Spleen (tissue), 7 donors: ENCODE measurements at regions not wholly inside any gene's neighbourhood (a gene's known extent, or its start where the extent isn't known, plus 50 kb on each side); places are given as distances from the start of the nearest gene placed in this dataset.

Experiments used
- POLR2A ChIP-seq, 3 donors: fragments of 450-650 bp; IDR thresholded peaks; one replicate each; pipeline ENCODE4 v1.5.1; 2017; ENCODE audit warnings: antibody characterized with exemption in 3 of 3, mild to moderate bottlenecking in 1 of 3
- TF ChIP-seq, protein P1 (sequence below), 11 experiments: fragments of 200-600 bp in 7 of 11; fragments of 450-650 bp in 4 of 11; sonication (generic) in 4 of 11; IDR thresholded peaks in 8 of 11; conservative IDR thresholded peaks in 3 of 11; 1 replicate in 7 of 11; 2 replicates in 4 of 11; pipeline versions ENCODE4 v1.4.0 to v1.8.0; 2016 to 2021; ENCODE audit warnings: antibody characterized with exemption in 11 of 11, inconsistent platforms in 4 of 11, mild to moderate bottlenecking in 1 of 11
- donor health status: DM: no; HTN: no; CAD: no; lungs with moderate emphysema.
- donor health status: DM: no; HTN: no; CAD: no.
- donor health status: DM: no; HTN: no; CAD: no.

DNA sequence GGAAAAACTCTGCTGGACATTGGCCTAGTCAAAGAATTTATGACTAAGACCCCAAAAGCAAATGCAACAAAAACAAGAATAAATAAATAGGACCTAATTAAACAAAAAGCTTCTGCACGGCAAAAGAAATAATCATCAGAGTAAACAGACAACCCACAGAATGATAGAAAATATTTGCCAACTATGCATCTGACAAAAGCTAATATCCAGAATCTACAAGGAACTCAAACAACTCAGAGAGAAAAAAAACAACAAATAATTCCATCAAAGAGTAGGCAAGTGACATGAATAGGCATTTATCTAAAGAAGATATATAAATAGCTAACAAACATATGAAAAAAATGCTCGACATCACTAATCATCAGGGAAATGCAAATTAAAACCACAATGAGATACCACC, 91.2 kb upstream of the PALMD start:
- TF ChIP-seq, protein P1, sequence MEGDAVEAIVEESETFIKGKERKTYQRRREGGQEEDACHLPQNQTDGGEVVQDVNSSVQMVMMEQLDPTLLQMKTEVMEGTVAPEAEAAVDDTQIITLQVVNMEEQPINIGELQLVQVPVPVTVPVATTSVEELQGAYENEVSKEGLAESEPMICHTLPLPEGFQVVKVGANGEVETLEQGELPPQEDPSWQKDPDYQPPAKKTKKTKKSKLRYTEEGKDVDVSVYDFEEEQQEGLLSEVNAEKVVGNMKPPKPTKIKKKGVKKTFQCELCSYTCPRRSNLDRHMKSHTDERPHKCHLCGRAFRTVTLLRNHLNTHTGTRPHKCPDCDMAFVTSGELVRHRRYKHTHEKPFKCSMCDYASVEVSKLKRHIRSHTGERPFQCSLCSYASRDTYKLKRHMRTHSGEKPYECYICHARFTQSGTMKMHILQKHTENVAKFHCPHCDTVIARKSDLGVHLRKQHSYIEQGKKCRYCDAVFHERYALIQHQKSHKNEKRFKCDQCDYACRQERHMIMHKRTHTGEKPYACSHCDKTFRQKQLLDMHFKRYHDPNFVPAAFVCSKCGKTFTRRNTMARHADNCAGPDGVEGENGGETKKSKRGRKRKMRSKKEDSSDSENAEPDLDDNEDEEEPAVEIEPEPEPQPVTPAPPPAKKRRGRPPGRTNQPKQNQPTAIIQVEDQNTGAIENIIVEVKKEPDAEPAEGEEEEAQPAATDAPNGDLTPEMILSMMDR (IDR thresholded peaks at IDR 0.05 in 8 of 11, conservative IDR thresholded peaks at IDR 0.05 in 3 of 11), result no peak
- no peak for TF ChIP-seq POLR2A (IDR thresholded peaks at IDR 0.05)
